Femur (tissue), 1 donor: ENCODE measurements at regions not wholly inside any gene's neighbourhood (a gene's known extent, or its start where the extent isn't known, plus 50 kb on each side); places are given as distances from the start of the nearest gene placed in this dataset.
"Not testable (repeated sequence)": the region's sequence is repeated elsewhere in the genome, so short reads cannot be mapped to it uniquely, and the experiment has no call there.

Experiments
- DNase-seq: peaks from one replicate; pipeline ENCODE4 v3.0.0-alpha.2; 2017

DNA sequence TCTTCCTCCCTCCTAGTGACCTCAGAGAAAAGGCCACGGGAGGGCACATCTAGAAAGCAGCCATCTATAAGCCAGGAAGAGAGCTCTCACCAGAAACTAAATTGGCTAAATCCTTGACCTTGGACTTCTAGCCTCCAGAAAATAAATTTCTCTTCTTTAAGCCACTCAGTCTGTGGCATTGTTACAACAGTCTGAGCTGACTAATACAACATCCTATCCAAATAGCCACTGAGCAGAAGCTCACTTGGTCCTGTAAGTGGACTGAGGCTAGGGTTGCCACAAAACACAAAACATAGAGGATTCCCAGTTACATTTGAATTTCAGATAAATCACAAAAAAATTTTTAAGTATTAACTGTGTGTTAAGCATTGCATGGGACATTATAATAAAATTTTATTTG is 383.4 kb downstream of the MLLT3 start:
- no peak for DNase-seq

- no peak for DNase-seq
These were observed 384.6 kb downstream of the MLLT3 start for GRCh38 chr9:20237686-20238085.

DNA sequence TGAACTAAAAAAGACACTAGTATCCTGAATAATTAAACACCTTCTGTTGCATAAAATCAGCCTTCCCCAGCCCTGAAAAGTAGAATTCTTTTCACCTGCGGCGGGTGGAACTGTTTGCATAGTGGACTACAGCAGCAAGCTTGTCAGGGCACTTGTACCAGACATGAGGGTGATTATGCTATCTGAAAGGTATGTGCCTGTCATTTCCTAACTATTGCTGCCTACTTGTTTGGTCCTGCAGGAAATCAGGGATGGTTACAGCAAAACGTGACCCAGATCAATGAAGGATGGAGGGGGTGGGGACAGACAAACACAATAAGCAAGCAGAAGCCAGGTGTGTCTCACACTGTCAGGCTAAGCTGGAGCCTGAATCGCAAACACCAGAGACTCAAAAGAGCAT is 385.6 kb downstream of the MLLT3 start:
- DNase-seq = no peak

DNA sequence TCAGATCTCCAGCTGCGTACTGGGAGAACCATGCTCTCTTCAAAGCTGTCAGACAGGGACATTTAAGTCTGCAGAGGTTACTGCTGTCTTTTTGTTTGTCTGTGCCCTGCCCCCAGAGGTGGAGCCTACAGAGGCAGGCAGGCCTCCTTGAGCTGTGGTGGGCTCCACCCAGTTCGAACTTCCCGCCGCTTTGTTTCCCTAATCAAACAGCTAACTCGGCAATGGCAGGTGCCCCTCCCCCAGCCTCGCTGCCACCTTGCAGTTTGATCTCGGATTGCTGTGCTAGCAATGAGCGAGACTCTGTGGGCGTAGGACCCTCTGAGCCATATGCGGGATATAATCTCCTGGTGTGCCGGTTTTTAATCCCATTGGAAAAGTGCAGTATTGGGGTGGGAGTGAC is 387.1 kb downstream of the MLLT3 start:
- not testable (repeated sequence) for DNase-seq

- no peak for DNase-seq
These were observed 394.2 kb downstream of the MLLT3 start for GRCh38 chr9:20228096-20228495.

DNA sequence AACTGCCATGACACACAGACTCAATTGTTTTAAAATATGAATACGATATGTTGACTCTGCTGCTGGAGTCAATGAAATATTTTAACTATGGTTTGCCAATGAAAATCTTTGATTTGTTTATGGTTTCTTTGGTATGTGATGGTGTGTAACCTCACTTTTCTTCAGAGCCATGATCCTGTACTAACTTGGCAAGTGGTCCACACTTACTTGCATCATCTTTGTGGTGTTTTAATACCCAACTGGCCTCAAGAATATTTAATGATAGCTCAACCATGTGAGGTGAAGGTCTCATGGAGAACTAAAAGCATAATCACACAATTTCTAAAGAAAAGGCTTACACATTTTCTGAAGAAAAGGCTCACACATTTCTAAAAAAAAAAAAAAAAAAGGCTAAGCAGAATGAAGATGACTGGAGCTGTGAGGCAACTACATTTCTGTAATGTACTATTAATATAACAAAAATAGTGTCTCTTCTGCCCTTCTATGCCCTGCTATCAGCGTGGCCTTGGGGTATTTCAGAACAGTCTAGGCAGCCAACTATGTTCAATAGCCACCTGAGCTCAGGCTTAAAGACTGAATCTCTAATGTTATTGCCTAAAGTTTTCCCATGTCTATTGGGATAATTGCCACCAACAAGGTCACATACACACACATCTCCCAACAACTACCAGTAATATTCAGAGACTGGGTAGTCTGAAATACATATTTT is 395.0 kb downstream of the MLLT3 start:
- DNase-seq = no peak

DNA sequence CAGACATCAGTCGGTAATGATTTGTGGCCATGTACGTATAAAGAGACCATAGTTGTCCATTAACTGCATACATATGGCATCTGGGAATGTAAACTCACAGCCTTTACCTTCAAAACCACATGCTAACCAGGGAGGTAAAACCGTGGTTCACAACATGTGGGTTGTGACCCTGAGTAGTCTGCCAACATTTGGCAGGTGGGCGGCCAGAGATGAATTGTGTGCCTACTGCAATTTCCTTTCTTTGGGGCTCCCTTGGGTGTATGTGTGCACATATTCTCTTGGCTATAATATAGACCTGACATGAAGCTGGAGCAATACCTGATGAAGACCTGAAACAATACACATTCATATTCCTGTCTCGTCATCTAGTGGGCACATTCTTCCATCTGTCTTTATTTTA is 396.0 kb downstream of the MLLT3 start:
- DNase-seq = no peak

DNA sequence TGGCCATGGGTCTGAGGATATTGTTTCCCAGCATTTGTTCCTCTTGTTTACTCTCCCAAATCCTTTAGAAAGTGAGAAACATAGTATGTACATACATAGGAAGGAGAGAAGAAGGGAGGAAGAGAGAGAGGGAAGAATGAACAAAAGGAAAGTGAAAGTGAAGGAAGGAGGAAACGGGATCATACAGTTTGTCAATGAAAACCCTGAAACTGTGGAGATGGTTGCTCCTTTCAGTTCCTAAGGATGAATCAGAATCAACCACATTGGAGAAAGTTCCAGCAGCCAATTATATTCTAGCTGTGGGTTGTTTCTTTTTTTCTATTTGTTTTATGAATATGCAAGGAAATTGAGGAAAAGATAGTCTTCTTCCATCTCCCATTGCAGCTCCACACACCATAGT is 396.5 kb downstream of the MLLT3 start:
- no peak for DNase-seq

GRCh38 chr9:20224756-20225155 is 397.5 kb downstream of the MLLT3 start:
- DNase-seq = no peak

DNA sequence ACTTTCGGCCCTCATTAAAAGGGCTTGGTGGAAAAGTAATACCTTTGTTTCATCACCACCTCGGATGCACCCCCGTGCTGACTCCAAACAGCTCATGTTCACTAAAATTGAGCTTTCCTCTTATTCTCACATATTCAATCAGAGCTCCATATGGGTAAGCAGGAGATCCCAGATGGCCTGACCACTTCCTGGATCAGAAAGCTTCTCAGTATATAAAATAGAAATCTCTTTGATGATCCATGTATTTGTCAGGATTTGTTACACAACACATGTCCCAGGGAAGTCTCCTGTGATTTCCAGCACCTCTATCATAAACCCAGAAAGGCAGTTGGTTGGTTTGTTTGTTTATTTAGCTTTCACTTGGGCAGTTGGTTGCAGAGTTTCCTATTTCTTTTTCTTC is 402.0 kb downstream of the MLLT3 start:
- DNase-seq = no peak

- DNase-seq = no peak
These were observed 402.9 kb downstream of the MLLT3 start for GRCh38 chr9:20219437-20219836.

DNA sequence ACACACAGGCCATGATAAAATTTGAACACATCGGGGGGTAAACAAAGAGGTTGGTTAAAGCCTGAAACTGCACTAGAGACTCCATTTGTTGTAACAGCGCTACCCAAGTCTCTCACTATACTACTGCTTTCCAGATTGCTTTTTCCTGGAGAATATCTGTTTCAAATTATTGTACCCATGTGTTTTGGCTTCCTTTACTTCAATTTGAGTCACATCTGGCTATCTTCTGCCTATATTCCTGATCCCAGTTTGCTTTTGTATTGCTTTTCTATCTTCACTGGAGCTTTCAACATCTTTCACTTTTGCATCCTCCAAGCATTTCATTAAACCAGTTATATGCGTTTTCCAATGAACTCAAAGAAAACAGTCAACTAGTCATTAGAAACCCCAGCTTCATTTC is 404.7 kb downstream of the MLLT3 start:
- DNase-seq = no peak

GRCh38 chr9:20216438-20216837 is 405.9 kb downstream of the MLLT3 start:
- DNase-seq = no peak

GRCh38 chr9:20215552-20215951 is 406.7 kb downstream of the MLLT3 start:
- no peak for DNase-seq

GRCh38 chr9:20212806-20213205 is 409.5 kb downstream of the MLLT3 start:
- DNase-seq = no peak

DNA sequence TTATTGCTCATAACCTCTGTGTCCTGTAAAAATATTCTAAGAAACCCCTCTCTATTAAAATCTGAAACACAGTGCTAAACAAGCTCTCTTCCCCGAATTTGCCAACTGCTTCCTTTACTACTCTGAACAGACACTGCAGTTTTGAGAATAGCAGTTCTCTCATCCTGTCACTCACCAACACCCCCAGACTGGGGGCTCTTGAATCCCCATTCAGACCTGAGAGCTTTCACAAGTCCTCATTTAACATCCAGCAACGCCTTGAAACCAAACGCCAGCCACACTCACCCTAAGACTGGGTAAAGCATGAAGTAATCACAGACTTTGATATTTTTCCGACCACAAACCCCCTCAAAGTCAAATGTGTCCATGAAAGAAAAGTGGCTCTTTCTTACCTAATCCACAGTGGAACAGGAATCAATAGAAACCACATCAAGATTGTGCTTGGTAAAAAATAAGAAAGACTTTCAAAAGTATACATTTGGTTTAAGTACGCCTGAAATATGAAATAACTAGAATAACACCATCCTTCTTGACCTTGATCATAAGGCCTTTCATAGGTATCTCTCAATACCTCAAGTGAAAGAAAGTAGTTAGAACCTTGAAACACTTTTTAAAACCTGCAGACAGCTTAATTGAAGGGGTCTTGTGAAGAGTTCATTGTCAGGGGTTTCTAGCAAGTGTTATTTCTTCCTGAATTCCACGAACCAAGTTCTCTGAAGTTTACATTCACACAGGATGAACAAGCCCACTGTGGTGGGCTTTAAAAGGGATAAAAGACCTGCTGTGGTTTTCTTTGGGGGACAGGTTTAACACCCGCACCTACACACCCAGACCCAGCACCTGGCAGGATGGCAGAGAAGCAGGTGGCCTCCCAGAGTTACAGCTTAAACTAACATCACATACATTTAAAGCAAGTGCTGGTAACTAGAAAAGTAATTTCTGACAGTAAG is 412.6 kb downstream of the MLLT3 start:
- DNase-seq = no peak

DNA sequence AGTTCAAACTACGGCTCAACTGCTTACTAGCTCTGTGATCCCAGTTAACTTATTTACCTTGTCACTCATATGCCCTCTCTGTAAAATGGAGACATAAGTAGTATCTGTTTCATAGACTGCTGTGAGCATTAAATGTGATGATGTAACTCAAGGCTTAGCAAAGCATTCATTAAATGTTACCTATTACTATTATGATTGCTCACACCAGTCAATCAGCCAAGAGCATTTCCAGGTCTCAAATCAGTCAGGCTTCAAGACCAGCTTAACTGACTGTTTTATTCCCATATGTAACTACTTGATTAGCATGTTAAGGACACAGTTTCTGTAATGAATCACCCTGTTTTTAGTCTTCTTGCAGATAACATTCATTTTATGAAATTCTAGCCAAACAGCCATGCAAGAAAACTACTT is 413.3 kb downstream of the MLLT3 start:
- no peak for DNase-seq

DNA sequence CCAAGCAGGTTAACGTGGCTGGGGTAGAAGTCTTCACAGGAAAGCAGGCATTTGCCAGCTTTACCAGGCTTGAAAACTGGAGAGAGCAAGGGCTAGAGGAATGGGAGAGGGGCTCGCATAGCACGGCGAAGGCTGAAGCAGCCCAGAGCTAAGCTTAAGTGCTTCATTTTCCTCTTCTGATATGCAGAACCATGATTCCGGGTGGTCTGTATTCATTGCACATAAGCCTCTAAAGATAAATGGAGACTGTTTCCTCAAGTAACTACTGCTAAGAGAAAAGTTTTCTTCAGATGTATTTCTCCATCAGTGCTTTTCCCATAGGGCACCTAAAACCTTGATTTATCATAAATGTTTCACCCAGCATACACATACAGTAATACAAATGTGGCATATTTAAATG is 414.1 kb downstream of the MLLT3 start:
- DNase-seq = no peak

DNA sequence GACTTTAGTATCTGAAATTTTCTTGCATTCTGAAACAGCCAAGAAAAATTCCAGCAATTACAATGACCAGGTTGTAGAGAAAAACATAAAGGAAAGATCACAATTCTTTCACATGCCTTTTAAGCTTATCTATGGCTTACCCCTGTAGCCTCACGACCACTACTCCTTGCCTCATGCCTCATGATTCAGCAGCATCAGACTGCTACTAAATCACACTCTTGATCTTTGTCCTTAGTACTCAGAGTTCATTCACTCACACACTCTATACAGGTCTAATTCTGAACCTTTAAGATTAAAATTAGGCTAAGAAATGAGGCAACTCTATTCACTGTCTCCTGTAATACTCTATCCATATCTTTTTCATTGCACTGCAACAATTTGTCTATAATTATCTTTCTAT is 415.1 kb downstream of the MLLT3 start:
- DNase-seq = no peak

DNA sequence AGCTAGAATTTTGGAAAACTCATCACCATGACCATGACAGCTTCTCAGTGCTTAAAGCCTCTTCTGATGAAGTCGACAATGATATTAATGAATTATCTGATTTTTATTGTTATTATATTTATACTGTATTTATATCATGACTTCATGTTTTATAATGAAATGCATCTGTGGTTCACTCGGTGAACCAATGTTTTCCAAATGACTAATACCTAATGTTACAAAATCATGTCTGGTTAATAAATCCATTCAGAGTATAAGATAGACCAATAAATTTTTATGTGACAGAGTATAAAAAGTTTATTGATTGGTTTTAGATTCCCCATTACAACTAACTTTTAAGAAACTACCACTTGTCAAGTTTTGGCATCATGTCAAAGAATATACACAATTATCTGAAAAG is 416.5 kb downstream of the MLLT3 start:
- DNase-seq = no peak

- no peak for DNase-seq
These were observed 412.2 kb upstream of the SLC24A2 start for GRCh38 chr9:20200991-20201431.

DNA sequence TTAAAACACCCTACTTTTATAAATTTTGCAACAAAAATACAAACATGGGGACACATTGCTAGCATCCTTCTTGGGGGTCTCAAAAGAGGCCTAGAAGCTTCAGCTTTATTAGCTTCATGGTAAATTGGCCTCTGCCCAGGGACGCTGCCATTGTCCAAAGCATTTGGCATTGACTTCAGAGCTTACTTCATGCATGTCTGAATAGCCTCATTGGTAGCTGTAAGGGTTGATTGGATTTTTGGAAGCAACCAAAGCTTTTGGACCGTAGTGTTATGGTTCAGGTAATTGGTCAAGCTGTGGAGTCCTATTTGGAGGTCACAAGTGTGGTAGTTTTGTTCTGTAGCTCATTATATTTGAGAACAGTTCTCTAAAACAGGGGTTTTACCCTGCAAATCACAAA is 411.7 kb upstream of the SLC24A2 start:
- no peak for DNase-seq

- no peak for DNase-seq
These were observed 410.3 kb upstream of the SLC24A2 start for GRCh38 chr9:20199111-20199510.

- peak; percentile 29 for DNase-seq
These were observed 409.3 kb upstream of the SLC24A2 start for GRCh38 chr9:20197976-20198685.
